ENCODE measurements at regions not wholly inside any gene's neighbourhood (a gene's known extent, or its start where the extent isn't known, plus 50 kb on each side); places are given as distances from the start of the nearest gene placed in this dataset.

GRCh38 chr5:96090215-96090614, 128.6 kb upstream of the ELL2 start:
- no peak overlapping the region for H3K4me3 ChIP-seq (ENCODE audit: low read depth, low read length)
- TF ChIP-seq CTCF (IDR thresholded peaks at IDR 0.05; ENCODE audit: insufficient read depth, low read depth, low read length, missing control alignments): no peak
- DNase-seq (ENCODE audit: low read depth): no peak

- no peak overlapping the region for H3K4me3 ChIP-seq (ENCODE audit: low read depth, low read length)
- no peak for DNase-seq (ENCODE audit: low read depth)
- TF ChIP-seq CTCF (IDR thresholded peaks at IDR 0.05; ENCODE audit: insufficient read depth, low read depth, low read length, missing control alignments): no peak
Measured at GRCh38 chr5:96088706-96089498, 127.3 kb upstream of the ELL2 start.

GRCh38 chr5:96087939-96088338, 126.3 kb upstream of the ELL2 start:
- no peak for DNase-seq (ENCODE audit: low read depth)
- no peak overlapping the region for H3K4me3 ChIP-seq (ENCODE audit: low read depth, low read length)

GRCh38 chr5:96084874-96085506, 123.3 kb upstream of the ELL2 start:
- H3K4me3 ChIP-seq (ENCODE audit: low read depth, low read length): no peak overlapping the region
- no peak for TF ChIP-seq CTCF (IDR thresholded peaks at IDR 0.05; ENCODE audit: insufficient read depth, low read depth, low read length, missing control alignments)
- DNase-seq (ENCODE audit: low read depth): no peak

More at GRCh38 chr5:96087939-96088338, 126.3 kb upstream of the ELL2 start:
- no peak for TF ChIP-seq CTCF (IDR thresholded peaks at IDR 0.05; ENCODE audit: insufficient read depth, low read depth, low read length, missing control alignments)

GRCh38 chr5:96083361-96083881, 121.8 kb upstream of the ELL2 start:
- no peak for DNase-seq (ENCODE audit: low read depth)
- no peak overlapping the region for H3K4me3 ChIP-seq (ENCODE audit: low read depth, low read length)
- TF ChIP-seq CTCF (IDR thresholded peaks at IDR 0.05; ENCODE audit: insufficient read depth, low read depth, low read length, missing control alignments): no peak

GRCh38 chr5:96081276-96081858, 119.7 kb upstream of the ELL2 start:
- DNase-seq (ENCODE audit: low read depth): no peak
- TF ChIP-seq CTCF (IDR thresholded peaks at IDR 0.05; ENCODE audit: insufficient read depth, low read depth, low read length, missing control alignments): no peak
- no peak overlapping the region for H3K4me3 ChIP-seq (ENCODE audit: low read depth, low read length)
